ENCODE measurements at regions not wholly inside any gene's neighbourhood (a gene's known extent, or its start where the extent isn't known, plus 50 kb on each side); places are given as distances from the start of the nearest gene placed in this dataset.

DNA sequence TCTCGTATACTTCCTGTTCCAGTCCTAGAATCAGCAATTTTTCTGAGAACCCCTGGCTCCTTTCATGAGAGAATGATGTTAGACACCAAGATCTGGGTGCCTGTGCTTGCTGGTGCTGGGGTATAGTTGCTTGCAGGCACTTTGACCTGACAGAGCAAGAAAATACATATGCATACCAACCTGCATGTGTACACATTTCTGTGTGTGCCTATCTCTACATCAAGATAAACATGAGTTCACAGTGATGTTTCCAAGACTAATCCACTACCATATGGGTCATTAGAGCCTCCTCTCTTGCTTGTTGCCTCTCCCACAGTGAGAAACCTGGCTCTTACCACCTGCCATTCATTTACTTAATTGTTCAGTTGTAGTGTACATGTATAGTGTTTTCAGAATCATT, 229.1 kb upstream of the IGFBP3 start:
- TF ChIP-seq, protein P1, sequence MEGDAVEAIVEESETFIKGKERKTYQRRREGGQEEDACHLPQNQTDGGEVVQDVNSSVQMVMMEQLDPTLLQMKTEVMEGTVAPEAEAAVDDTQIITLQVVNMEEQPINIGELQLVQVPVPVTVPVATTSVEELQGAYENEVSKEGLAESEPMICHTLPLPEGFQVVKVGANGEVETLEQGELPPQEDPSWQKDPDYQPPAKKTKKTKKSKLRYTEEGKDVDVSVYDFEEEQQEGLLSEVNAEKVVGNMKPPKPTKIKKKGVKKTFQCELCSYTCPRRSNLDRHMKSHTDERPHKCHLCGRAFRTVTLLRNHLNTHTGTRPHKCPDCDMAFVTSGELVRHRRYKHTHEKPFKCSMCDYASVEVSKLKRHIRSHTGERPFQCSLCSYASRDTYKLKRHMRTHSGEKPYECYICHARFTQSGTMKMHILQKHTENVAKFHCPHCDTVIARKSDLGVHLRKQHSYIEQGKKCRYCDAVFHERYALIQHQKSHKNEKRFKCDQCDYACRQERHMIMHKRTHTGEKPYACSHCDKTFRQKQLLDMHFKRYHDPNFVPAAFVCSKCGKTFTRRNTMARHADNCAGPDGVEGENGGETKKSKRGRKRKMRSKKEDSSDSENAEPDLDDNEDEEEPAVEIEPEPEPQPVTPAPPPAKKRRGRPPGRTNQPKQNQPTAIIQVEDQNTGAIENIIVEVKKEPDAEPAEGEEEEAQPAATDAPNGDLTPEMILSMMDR (conservative IDR thresholded peaks at IDR 0.05; ENCODE audit: low read depth, low read length): no peak
- TF ChIP-seq SMC3 (IDR thresholded peaks at IDR 0.05; ENCODE audit: low read depth, low read length) (no peak), CEBPB (IDR thresholded peaks at IDR 0.05; ENCODE audit: low read depth, low read length) (no peak), POLR2A (IDR thresholded peaks at IDR 0.05; ENCODE audit: low read depth, low read length) (no peak), RFX5 (IDR thresholded peaks at IDR 0.05; ENCODE audit: low read depth, low read length) (no peak), MXI1 (IDR thresholded peaks at IDR 0.05; ENCODE audit: borderline replicate concordance, low read depth, low read length) (no peak), CHD1 (IDR thresholded peaks at IDR 0.05; ENCODE audit: low read depth, low read length) (no peak), NFE2L2 (IDR thresholded peaks at IDR 0.05; ENCODE audit: low read depth, low read length) (no peak), RAD21 (IDR thresholded peaks at IDR 0.05; ENCODE audit: low read length) (no peak)
- TF ChIP-seq, protein P2, sequence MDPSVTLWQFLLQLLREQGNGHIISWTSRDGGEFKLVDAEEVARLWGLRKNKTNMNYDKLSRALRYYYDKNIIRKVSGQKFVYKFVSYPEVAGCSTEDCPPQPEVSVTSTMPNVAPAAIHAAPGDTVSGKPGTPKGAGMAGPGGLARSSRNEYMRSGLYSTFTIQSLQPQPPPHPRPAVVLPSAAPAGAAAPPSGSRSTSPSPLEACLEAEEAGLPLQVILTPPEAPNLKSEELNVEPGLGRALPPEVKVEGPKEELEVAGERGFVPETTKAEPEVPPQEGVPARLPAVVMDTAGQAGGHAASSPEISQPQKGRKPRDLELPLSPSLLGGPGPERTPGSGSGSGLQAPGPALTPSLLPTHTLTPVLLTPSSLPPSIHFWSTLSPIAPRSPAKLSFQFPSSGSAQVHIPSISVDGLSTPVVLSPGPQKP (IDR thresholded peaks at IDR 0.05; ENCODE audit: borderline replicate concordance, low read depth, low read length): no peak
- TF ChIP-seq, protein P3, sequence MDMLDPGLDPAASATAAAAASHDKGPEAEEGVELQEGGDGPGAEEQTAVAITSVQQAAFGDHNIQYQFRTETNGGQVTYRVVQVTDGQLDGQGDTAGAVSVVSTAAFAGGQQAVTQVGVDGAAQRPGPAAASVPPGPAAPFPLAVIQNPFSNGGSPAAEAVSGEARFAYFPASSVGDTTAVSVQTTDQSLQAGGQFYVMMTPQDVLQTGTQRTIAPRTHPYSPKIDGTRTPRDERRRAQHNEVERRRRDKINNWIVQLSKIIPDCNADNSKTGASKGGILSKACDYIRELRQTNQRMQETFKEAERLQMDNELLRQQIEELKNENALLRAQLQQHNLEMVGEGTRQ (IDR thresholded peaks at IDR 0.05; ENCODE audit: low read depth, low read length): no peak

Measured in IMR-90 (cell line).